ENCODE measurements at regions not wholly inside any gene's neighbourhood (a gene's known extent, or its start where the extent isn't known, plus 50 kb on each side); places are given as distances from the start of the nearest gene placed in this dataset.

GRCh38 chr3:102258666-102259227 lies 176.1 kb upstream of the ZPLD1 start:
- TF ChIP-seq CTCF (IDR thresholded peaks at IDR 0.05; ENCODE audit: low read length) (no peak), EZH2 (optimal IDR thresholded peaks at IDR 0.05; ENCODE audit: low read depth, low read length) (no peak)

Data from MM.1S (cell line).